Lung (tissue), 11 donors: ENCODE measurements at regions not wholly inside any gene's neighbourhood (a gene's known extent, or its start where the extent isn't known, plus 50 kb on each side); places are given as distances from the start of the nearest gene placed in this dataset.

ENCODE experiments used
- ATAC-seq: fragments of 200-7000 bp; cut with Tn5 transposase; one replicate; pipeline ENCODE4 v1.9.1; 2020; ENCODE audit warnings: moderate number of reproducible peaks; ENCODE audit not compliant: insufficient read depth, low FRiP score
- DNase-seq, 3 donors: peaks; one replicate each; pipeline ENCODE4 v3.0.0-alpha.2; 2013 to 2017
- H3K27ac ChIP-seq, 2 donors: one replicate each; pipeline ENCODE4 v1.5.1; 2013; ENCODE audit warnings: mild to moderate bottlenecking in 2 of 2, moderate library complexity in 2 of 2, control low read depth in 1 of 2, inconsistent platforms in 1 of 2, low read depth in 1 of 2, low read length in 1 of 2
- H3K27me3 ChIP-seq, 3 donors: one replicate each; pipeline ENCODE4 v1.5.1; 2013; ENCODE audit warnings: low read length in 2 of 3; ENCODE audit not compliant: control insufficient read depth in 3 of 3, insufficient read depth in 3 of 3
- H3K36me3 ChIP-seq, 4 donors: one replicate each; pipeline ENCODE4 v1.5.1; 2013; ENCODE audit warnings: low read length in 4 of 4, mild to moderate bottlenecking in 1 of 4, moderate library complexity in 1 of 4; ENCODE audit not compliant: control insufficient read depth in 4 of 4, insufficient read depth in 4 of 4
- H3K4me1 ChIP-seq, 5 donors: one replicate each; pipeline ENCODE4 v1.5.1; 2013; ENCODE audit warnings: low read length in 5 of 5, mild to moderate bottlenecking in 2 of 5, moderate library complexity in 1 of 5; ENCODE audit not compliant: control insufficient read depth in 5 of 5, insufficient read depth in 5 of 5
- H3K4me3 ChIP-seq: one replicate; pipeline ENCODE4 v1.5.1; 2013; ENCODE audit warnings: mild to moderate bottlenecking, control low read depth, moderate library complexity
- H3K9ac ChIP-seq, 2 donors: one replicate each; pipeline ENCODE4 v1.5.1; 2013; ENCODE audit warnings: low read length in 2 of 2, control low read depth in 1 of 2; ENCODE audit not compliant: insufficient read depth in 1 of 2
- H3K9me3 ChIP-seq, 4 donors: one replicate each; pipeline ENCODE4 v1.5.1; 2013; ENCODE audit warnings: low read length in 3 of 4, mild to moderate bottlenecking in 1 of 4, moderate library complexity in 1 of 4; ENCODE audit not compliant: control insufficient read depth in 4 of 4, insufficient read depth in 3 of 4
- CTCF ChIP-seq: IDR thresholded peaks from 2 replicates; pipeline ENCODE4 v1.5.1; 2012; ENCODE audit warnings: mild to moderate bottlenecking; ENCODE audit errors: control extremely low read depth, extremely low read depth
- WGBS, 2 donors: extraction: QIAGEN DNeasy Blood & Tissue Kit; methylation state at CpG; one replicate each; pipeline ENCODE4 v1.1.7; 2013; 5-methylcytosine and 5-hydroxymethylcytosine counted together
- donor health status: control.
- donor health status: control.
- donor health status: Bipolar disorder and iron deficiency.
- donor health status: healthy.
- donor health status: DM: yes; HTN: yes; CAD: no.

GRCh38 chr11:109304159-109304558, 117.8 kb upstream of the C11orf87 start:
- ATAC-seq (no peak), DNase-seq (no peak)
- Histone ChIP-seq H3K27me3 (no peaks in the 10 kb centered on the region), H3K27ac (no peak overlapping the region), H3K9me3 (no peaks in the 10 kb centered on the region), H3K4me3 (no peak overlapping the region), H3K9ac (no peak overlapping the region), H3K36me3 (no peaks in the 10 kb centered on the region), H3K4me1 (peaks cover 0 to 2% (median 0%) of the 10 kb centered on the region in 5 donors)
- WGBS, 2 donors: 83 to 88% methylated on average over 1 of the region's 1 CpG
- no peak for TF ChIP-seq CTCF

GRCh38 chr11:109305009-109305408, 117.0 kb upstream of the C11orf87 start:
- no peak overlapping the region for H3K27ac ChIP-seq
- no peak overlapping the region for H3K9ac ChIP-seq
- no peak for TF ChIP-seq CTCF
- ATAC-seq (no peak), DNase-seq (no peak)
- H3K4me1 ChIP-seq: peaks cover 0 to 2% (median 0%) of the 10 kb centered on the region in 5 donors
- H3K36me3 ChIP-seq: no peaks in the 10 kb centered on the region
- no peaks in the 10 kb centered on the region for H3K27me3 ChIP-seq
- H3K4me3 ChIP-seq: no peak overlapping the region
- 92 to 94% methylated on average over 7 of the region's 7 CpGs for WGBS, 2 donors
- H3K9me3 ChIP-seq: no peaks in the 10 kb centered on the region

GRCh38 chr11:109306322-109306721, 115.7 kb upstream of the C11orf87 start:
- DNase-seq: no peak
- 76 to 82% methylated on average over 2 of the region's 2 CpGs for WGBS, 2 donors
- no peak for TF ChIP-seq CTCF

GRCh38 chr11:109307366-109307765, 114.6 kb upstream of the C11orf87 start:
- H3K4me1 ChIP-seq: peaks cover 0 to 2% (median 0%) of the 10 kb centered on the region in 5 donors
- WGBS, 2 donors: 89 to 90% methylated on average over 3 of the region's 3 CpGs
- DNase-seq (no peak), ATAC-seq (no peak)
- no peaks in the 10 kb centered on the region for H3K36me3 ChIP-seq
- H3K4me3 ChIP-seq: no peak overlapping the region
- H3K9me3 ChIP-seq: no peaks in the 10 kb centered on the region
- H3K27me3 ChIP-seq: no peaks in the 10 kb centered on the region
- H3K9ac ChIP-seq: no peak overlapping the region
- no peak for TF ChIP-seq CTCF
- no peak overlapping the region for H3K27ac ChIP-seq

More at GRCh38 chr11:109306322-109306721, 115.7 kb upstream of the C11orf87 start:
- Histone ChIP-seq H3K4me3 (no peak overlapping the region), H3K9me3 (no peaks in the 10 kb centered on the region), H3K4me1 (peaks cover 0 to 2% (median 0%) of the 10 kb centered on the region in 5 donors), H3K27ac (no peak overlapping the region), H3K36me3 (no peaks in the 10 kb centered on the region), H3K27me3 (no peaks in the 10 kb centered on the region), H3K9ac (no peak overlapping the region)
- no peak for ATAC-seq
